Suprapubic skin (tissue), 4 donors: ENCODE measurements at regions not wholly inside any gene's neighbourhood (a gene's known extent, or its start where the extent isn't known, plus 50 kb on each side); places are given as distances from the start of the nearest gene placed in this dataset.
A peak's percentile ranks its signal among the peaks of the same experiment; 100 is the strongest.

Experiments used
- DNase-seq, 2 donors: peaks; one replicate each; pipeline ENCODE4 v3.0.0-alpha.2; 2019; ENCODE audit warnings: low spot score in 2 of 2
- H3K27ac ChIP-seq: fragments of 200-600 bp; sonication (generic); one replicate; pipeline ENCODE4 v1.5.1; 2019
- H3K27me3 ChIP-seq: fragments of 200-600 bp; sonication (generic); one replicate; pipeline ENCODE4 v1.5.1; 2019
- H3K36me3 ChIP-seq: fragments of 200-600 bp; sonication (generic); one replicate; pipeline ENCODE4 v1.5.1; 2019
- H3K4me1 ChIP-seq: fragments of 200-600 bp; sonication (generic); one replicate; pipeline ENCODE4 v1.5.1; 2019
- H3K4me3 ChIP-seq: fragments of 200-600 bp; sonication (generic); one replicate; pipeline ENCODE4 v1.5.1; 2019; ENCODE audit warnings: mild to moderate bottlenecking
- H3K9me3 ChIP-seq: fragments of 200-600 bp; sonication (generic); one replicate; pipeline ENCODE4 v1.5.1; 2019
- EP300 ChIP-seq: sonication (generic); formaldehyde crosslinking; IDR thresholded peaks from one replicate; pipeline ENCODE4 v1.6.1; 2017; ENCODE audit warnings: antibody characterized with exemption
- POLR2A ChIP-seq, 2 donors: fragments of 450-650 bp; IDR thresholded peaks; one replicate each; pipeline ENCODE4 v1.6.1; 2017; ENCODE audit warnings: antibody characterized with exemption in 2 of 2, mild to moderate bottlenecking in 2 of 2, moderate library complexity in 2 of 2
- POLR2AphosphoS5 ChIP-seq, 3 donors: sonication (generic); formaldehyde crosslinking; IDR thresholded peaks; one replicate each; pipeline ENCODE4 v1.6.1; 2017; ENCODE audit warnings: antibody characterized with exemption in 3 of 3
- WGBS: methylation state at CpG from one replicate; pipeline ENCODE4 v1.1.5; 2018; 5-methylcytosine and 5-hydroxymethylcytosine counted together
- TF ChIP-seq, protein P1 (sequence below), 2 donors: fragments of 200-600 bp in 1 of 2; fragments of 450-650 bp in 1 of 2; sonication (generic) in 1 of 2; IDR thresholded peaks; one replicate each; pipeline ENCODE4 v1.5.1; 2016 to 2019; ENCODE audit warnings: antibody characterized with exemption in 2 of 2, mild to moderate bottlenecking in 1 of 2, moderate library complexity in 1 of 2

DNA sequence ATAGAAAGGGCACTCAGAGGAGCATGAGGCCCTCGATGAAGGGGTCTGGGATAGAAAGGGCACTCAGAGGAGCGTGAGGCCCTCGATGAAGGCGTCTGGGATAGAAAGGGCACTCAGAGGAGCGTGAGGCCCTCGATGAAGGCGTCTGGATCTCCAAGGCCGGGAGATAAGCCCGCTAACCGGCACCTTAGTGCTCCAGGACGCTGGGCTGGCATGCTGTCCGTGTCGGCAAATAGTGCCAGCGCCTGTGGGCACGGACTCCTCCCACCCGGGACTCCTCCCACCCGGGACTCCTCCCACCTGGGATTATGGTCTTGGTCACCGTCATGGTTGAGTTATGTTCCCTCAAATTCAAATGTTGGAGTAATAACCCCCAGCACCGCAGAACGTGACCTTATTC lies 725.3 kb downstream of the BRD1 start:
- Histone ChIP-seq H3K27ac (no peak overlapping the region), H3K36me3 (no peaks in the 10 kb centered on the region), H3K4me1 (peaks cover 19% of the 10 kb centered on the region), H3K27me3 (peaks cover 27% of the 10 kb centered on the region), H3K4me3 (no peak overlapping the region), H3K9me3 (no peaks in the 10 kb centered on the region)
- WGBS, result 88% methylated on average over 20 of the region's 20 CpGs
- TF ChIP-seq POLR2A (IDR thresholded peaks at IDR 0.05), result no peak
- no peak for TF ChIP-seq POLR2AphosphoS5 (IDR thresholded peaks at IDR 0.05)
- TF ChIP-seq, protein P1, sequence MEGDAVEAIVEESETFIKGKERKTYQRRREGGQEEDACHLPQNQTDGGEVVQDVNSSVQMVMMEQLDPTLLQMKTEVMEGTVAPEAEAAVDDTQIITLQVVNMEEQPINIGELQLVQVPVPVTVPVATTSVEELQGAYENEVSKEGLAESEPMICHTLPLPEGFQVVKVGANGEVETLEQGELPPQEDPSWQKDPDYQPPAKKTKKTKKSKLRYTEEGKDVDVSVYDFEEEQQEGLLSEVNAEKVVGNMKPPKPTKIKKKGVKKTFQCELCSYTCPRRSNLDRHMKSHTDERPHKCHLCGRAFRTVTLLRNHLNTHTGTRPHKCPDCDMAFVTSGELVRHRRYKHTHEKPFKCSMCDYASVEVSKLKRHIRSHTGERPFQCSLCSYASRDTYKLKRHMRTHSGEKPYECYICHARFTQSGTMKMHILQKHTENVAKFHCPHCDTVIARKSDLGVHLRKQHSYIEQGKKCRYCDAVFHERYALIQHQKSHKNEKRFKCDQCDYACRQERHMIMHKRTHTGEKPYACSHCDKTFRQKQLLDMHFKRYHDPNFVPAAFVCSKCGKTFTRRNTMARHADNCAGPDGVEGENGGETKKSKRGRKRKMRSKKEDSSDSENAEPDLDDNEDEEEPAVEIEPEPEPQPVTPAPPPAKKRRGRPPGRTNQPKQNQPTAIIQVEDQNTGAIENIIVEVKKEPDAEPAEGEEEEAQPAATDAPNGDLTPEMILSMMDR (IDR thresholded peaks at IDR 0.05), result no peak
- TF ChIP-seq EP300, result no peak
- no peak for DNase-seq

- no peak for DNase-seq
- 73% methylated on average over 2 of the region's 8 CpGs for WGBS
- Histone ChIP-seq H3K9me3 (no peaks in the 10 kb centered on the region), H3K27ac (no peak overlapping the region), H3K4me3 (no peak overlapping the region), H3K4me1 (peaks cover 19% of the 10 kb centered on the region), H3K36me3 (no peaks in the 10 kb centered on the region), H3K27me3 (peaks cover 25% of the 10 kb centered on the region)
- no peak for TF ChIP-seq POLR2A (IDR thresholded peaks at IDR 0.05)
- TF ChIP-seq POLR2AphosphoS5 (IDR thresholded peaks at IDR 0.05), result no peak
- TF ChIP-seq EP300, result no peak
These were observed 725.8 kb downstream of the BRD1 start for GRCh38 chr22:49101873-49102272.

DNA sequence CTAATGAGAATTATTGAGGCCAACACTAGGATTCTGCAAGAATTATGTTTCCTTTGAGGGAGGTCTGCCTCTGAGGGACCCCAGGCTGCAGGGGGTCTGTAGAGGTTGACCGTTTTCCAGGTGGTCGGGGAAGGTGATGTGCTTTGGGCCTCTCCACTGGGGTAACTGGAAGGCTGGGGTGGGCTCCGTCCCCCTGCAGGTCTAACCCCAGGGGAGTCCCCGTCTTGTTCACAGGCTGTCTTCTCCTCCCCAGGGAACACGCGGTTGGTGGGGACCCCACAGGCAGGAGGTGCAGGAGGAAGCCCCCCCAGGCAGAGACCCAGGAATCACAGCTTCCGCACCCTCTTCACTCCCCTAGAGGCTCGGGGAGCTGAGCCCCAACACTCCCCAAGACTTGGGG lies 726.4 kb downstream of the BRD1 start:
- Histone ChIP-seq H3K4me3 (no peak overlapping the region), H3K9me3 (no peaks in the 10 kb centered on the region), H3K4me1 (peaks cover 19% of the 10 kb centered on the region), H3K27me3 (peaks cover 18% of the 10 kb centered on the region), H3K36me3 (no peaks in the 10 kb centered on the region), H3K27ac (no peak overlapping the region)
- no peak for DNase-seq
- TF ChIP-seq POLR2AphosphoS5 (IDR thresholded peaks at IDR 0.05), result no peak
- TF ChIP-seq EP300, result no peak
- TF ChIP-seq, protein P1 (IDR thresholded peaks at IDR 0.05), result no peak
- no peak for TF ChIP-seq POLR2A (IDR thresholded peaks at IDR 0.05)
- 76% methylated on average over 8 of the region's 8 CpGs for WGBS

- WGBS, result 21% methylated on average over 7 of the region's 17 CpGs
- Histone ChIP-seq H3K9me3 (no peaks in the 10 kb centered on the region), H3K27ac (no peak overlapping the region), H3K4me3 (no peak overlapping the region), H3K4me1 (peaks cover 19% of the 10 kb centered on the region), H3K36me3 (no peaks in the 10 kb centered on the region), H3K27me3 (peaks cover 14% of the 10 kb centered on the region)
- peak in 1 of 2 donors; percentile 55 for DNase-seq
- TF ChIP-seq, protein P1 (IDR thresholded peaks at IDR 0.05), result no peak
- TF ChIP-seq POLR2AphosphoS5 (IDR thresholded peaks at IDR 0.05) (no peak), POLR2A (IDR thresholded peaks at IDR 0.05) (no peak), EP300 (no peak)
These were observed 726.9 kb downstream of the BRD1 start for GRCh38 chr22:49100773-49101172.

GRCh38 chr22:49100316-49100715 lies 727.4 kb downstream of the BRD1 start:
- no peak overlapping the region for H3K27ac ChIP-seq
- WGBS, result 66% methylated on average over 9 of the region's 9 CpGs
- DNase-seq, result peak in 1 of 2 donors; percentile 52
- no peak overlapping the region for H3K4me3 ChIP-seq
- H3K4me1 ChIP-seq, result peaks cover 19% of the 10 kb centered on the region
- peaks cover 11% of the 10 kb centered on the region for H3K27me3 ChIP-seq
- H3K9me3 ChIP-seq, result no peaks in the 10 kb centered on the region
- TF ChIP-seq POLR2A (IDR thresholded peaks at IDR 0.05) (no peak), POLR2AphosphoS5 (IDR thresholded peaks at IDR 0.05) (no peak), EP300 (no peak)
- TF ChIP-seq, protein P1 (IDR thresholded peaks at IDR 0.05), result no peak
- no peaks in the 10 kb centered on the region for H3K36me3 ChIP-seq
